SKM-1 (cell line): ENCODE measurements at regions not wholly inside any gene's neighbourhood (a gene's known extent, or its start where the extent isn't known, plus 50 kb on each side); places are given as distances from the start of the nearest gene placed in this dataset.

ENCODE experiments used
- DNase-seq: peaks from one replicate; lab custom pipeline; 2025; ENCODE audit not compliant: unreplicated experiment; lab: John Stamatoyannopoulos, UW

DNA sequence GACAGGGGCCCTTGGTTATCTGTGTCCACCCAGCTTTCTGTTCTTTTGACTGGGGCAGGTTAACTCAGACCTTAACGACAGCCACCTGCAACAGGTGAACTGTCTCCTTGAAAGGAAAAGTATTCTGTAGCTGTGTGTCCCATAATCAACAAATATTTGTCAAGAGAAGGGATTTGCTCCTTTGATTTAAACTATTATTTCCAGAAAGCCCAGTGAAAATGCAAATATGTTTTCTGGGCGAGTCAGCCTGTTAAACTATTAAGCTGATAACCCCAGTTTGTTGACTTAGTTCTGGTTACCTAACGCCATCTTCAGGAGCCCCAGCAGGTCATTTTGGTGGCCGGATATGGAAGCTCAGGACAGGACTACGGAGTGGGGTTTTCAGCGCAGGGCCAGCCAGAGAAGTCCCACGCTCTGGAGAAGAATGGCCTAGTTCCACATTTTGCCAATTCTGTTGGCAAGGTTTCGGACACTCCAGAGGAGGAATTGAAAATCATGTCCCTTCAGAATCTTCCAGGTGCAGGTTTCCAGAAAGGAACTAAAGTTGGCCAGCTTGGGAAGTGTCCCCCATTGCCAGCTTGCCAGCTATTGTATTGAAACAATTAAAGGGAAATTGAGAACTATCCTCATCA lies 54.5 kb downstream of the ADRA2A start:
- DNase-seq, result no peak

DNA sequence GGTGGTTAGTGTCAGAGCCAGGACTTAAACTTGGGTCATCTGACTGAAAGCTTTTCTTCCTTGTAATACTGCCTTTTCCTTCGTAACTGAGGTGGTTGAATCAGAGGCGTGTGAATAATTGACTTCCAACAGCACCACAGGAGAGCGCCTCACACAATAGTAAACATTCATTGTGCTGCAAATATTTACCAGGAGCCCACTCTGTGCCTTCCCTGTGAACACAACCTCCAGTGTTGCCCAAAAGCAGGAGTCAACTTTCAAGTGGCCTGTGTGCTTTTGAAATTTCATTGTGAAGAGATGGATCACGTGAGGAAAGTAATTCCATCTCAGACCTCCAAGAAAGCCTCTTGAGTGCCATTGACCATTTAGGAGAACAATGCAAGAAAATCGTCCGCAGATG lies 60.2 kb downstream of the ADRA2A start:
- DNase-seq, result no peak

- DNase-seq, result no peak
Observed at GRCh38 chr10:111137587-111137986, 60.8 kb downstream of the ADRA2A start.

- DNase-seq, result no peak
Observed at GRCh38 chr10:111138544-111138943, 61.7 kb downstream of the ADRA2A start.

- no peak for DNase-seq
Observed at GRCh38 chr10:111139567-111139966, 62.7 kb downstream of the ADRA2A start.

DNA sequence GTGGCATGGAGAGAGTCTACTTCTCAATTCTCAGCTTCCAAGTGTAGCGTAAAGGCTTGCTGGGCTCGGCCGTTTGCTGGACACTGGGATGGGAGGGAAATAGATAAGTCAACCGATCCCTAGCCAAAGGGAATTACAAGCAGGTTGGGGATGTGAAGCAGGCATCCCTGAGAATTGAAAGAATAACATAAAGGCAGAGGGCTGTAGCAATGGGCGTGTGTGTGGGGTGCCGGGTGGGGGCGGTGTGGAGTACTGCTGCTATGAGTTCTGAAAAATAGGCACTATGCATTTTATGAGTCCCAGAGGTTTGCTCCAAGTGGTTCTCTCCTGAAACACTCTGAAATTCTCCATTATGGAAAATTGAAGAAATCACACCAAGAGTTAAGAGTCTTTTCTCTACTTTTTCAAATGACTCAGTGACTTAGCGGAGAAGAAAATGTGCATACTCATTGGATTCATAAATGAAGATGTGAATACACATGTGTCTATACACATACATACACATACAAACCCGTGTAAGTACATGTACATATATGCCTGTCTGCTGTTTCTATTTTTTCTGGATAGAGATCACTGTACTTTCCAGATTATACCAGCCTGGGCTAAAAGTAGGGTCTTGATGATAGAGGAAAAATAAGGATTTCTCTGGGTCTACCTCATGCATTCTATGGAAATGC lies 65.4 kb downstream of the ADRA2A start:
- DNase-seq, result no peak

GRCh38 chr10:111146025-111146640 lies 69.3 kb downstream of the ADRA2A start:
- no peak for DNase-seq

- no peak for DNase-seq
Observed at GRCh38 chr10:111148025-111148424, 71.2 kb downstream of the ADRA2A start.

DNA sequence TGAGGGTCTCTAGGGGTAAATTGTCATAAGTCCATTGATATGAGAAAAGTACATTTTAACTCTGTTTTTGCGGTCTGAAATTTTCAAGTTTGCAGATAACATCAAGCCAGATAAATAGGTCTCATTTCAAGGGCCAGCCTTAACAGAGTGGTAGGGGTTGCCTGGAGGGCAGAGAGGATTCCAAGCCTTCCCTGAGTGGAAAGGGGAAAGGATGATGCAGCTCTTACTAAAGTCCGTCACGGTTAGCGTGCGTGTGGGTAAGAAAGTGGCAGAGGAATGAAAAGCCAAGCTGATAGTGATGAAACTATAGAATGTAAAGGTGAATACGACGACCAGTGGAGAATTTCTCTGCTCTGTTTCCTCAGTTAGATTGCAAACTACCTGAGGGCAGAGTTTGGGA lies 71.6 kb downstream of the ADRA2A start:
- no peak for DNase-seq

DNA sequence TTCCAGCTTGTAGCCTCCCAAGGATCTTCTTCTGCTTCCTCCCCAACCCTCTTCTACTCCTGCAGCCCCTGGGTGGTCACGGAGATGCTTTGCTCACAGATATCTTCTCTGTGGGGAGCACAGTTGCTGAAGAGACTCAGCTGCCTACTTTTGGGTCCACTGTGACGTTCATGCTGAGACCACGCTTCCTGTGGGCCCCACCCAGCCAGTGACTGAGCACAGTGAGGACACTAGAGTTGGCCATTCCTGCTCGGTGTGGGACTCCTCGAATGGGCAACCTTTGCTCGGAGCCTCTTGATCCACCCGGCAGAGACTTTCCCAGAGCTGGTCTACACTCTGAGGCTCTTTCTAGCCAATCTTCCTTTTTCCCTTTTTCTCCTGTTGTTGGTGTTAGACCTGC lies 73.9 kb downstream of the ADRA2A start:
- no peak for DNase-seq

GRCh38 chr10:111151595-111152307 lies 74.9 kb downstream of the ADRA2A start:
- no peak for DNase-seq

- DNase-seq, result no peak
Observed at GRCh38 chr10:111156754-111157153, 79.9 kb downstream of the ADRA2A start.

GRCh38 chr10:111158595-111158994 lies 81.8 kb downstream of the ADRA2A start:
- DNase-seq, result no peak

GRCh38 chr10:111161109-111161874 lies 84.5 kb downstream of the ADRA2A start:
- DNase-seq, result no peak

GRCh38 chr10:111171183-111171582 lies 94.4 kb downstream of the ADRA2A start:
- DNase-seq, result no peak

- DNase-seq, result no peak
Observed at GRCh38 chr10:111175787-111176186, 99.0 kb downstream of the ADRA2A start.

DNA sequence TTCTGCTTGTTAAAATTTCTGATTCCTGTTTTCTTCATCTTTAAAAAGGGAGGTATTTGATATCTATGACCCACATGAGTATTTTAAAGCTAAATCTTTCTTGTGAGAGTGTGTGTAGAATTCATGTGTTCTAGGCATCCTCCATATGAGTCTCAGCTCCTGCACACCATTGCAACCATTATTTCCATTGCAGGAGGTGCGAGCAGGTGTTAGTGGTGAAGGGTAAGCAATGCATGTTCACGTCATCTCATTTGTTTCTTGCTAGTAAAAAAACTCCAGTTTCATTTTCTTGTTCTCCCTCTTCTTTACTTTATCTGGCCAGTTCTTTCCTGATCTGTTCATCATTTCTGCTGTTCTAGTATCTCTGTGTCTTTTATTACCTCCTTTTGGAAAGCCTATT lies 100.5 kb downstream of the ADRA2A start:
- no peak for DNase-seq

- no peak for DNase-seq
Observed at GRCh38 chr10:111179514-111179913, 102.7 kb downstream of the ADRA2A start.

- no peak for DNase-seq
Observed at GRCh38 chr10:111186358-111186757, 109.5 kb downstream of the ADRA2A start.

- DNase-seq, result no peak
Observed at GRCh38 chr10:111187096-111187495, 110.3 kb downstream of the ADRA2A start.

GRCh38 chr10:111199587-111199986 lies 122.8 kb downstream of the ADRA2A start:
- DNase-seq, result no peak
